ENCODE measurements at regions not wholly inside any gene's neighbourhood (a gene's known extent, or its start where the extent isn't known, plus 50 kb on each side); places are given as distances from the start of the nearest gene placed in this dataset.

- no peak for TF ChIP-seq CTCF (IDR thresholded peaks at IDR 0.05 in 2 of 3, conservative IDR thresholded peaks at IDR 0.05 in 1 of 3; ENCODE audit: insufficient read depth in 2 of 3, low read depth in 1 of 3, low read length in 3 of 3)
- TF ChIP-seq MEF2A (IDR thresholded peaks at IDR 0.05; ENCODE audit: control insufficient read depth, low read depth, low read length) = no peak
- TF ChIP-seq ATF2 (CRISPR knock-in tag; IDR thresholded peaks at IDR 0.05) = no peak
These were observed 115.6 kb upstream of the B3GAT1 start for GRCh38 chr11:134527382-134528243.
